ENCODE measurements at regions not wholly inside any gene's neighbourhood (a gene's known extent, or its start where the extent isn't known, plus 50 kb on each side); places are given as distances from the start of the nearest gene placed in this dataset.

DNA sequence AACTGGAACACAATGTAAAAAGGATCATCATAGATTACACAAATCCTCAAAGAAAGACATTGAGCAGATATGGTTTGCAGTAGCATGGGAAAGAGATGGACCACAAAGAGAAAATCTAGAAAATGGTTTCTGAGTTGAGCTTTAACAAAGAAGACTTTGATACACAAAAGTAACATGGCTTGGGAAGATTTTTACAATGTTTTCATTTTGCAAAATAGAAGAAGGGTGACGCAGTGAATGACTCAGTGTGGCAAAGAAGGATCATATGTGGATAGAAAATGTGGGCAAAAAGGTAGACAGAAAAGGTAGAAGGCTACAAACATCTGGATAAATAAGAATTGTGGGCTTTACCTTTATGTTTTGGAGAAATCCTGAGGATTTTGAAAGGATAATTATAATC is 1220.5 kb downstream of the PCDH17 start:
- TF ChIP-seq SIN3A (IDR thresholded peaks at IDR 0.05; ENCODE audit: borderline replicate concordance, insufficient read depth, low read length) = no peak
- TF ChIP-seq, protein P1, sequence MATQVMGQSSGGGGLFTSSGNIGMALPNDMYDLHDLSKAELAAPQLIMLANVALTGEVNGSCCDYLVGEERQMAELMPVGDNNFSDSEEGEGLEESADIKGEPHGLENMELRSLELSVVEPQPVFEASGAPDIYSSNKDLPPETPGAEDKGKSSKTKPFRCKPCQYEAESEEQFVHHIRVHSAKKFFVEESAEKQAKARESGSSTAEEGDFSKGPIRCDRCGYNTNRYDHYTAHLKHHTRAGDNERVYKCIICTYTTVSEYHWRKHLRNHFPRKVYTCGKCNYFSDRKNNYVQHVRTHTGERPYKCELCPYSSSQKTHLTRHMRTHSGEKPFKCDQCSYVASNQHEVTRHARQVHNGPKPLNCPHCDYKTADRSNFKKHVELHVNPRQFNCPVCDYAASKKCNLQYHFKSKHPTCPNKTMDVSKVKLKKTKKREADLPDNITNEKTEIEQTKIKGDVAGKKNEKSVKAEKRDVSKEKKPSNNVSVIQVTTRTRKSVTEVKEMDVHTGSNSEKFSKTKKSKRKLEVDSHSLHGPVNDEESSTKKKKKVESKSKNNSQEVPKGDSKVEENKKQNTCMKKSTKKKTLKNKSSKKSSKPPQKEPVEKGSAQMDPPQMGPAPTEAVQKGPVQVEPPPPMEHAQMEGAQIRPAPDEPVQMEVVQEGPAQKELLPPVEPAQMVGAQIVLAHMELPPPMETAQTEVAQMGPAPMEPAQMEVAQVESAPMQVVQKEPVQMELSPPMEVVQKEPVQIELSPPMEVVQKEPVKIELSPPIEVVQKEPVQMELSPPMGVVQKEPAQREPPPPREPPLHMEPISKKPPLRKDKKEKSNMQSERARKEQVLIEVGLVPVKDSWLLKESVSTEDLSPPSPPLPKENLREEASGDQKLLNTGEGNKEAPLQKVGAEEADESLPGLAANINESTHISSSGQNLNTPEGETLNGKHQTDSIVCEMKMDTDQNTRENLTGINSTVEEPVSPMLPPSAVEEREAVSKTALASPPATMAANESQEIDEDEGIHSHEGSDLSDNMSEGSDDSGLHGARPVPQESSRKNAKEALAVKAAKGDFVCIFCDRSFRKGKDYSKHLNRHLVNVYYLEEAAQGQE (IDR thresholded peaks at IDR 0.05; ENCODE audit: insufficient read depth in 1 of 2, low read depth in 2 of 2, low read length in 2 of 2) = no peak
- no peak for TF ChIP-seq POLR2AphosphoS5 (IDR thresholded peaks at IDR 0.05; ENCODE audit: low read depth, low read length)
- TF ChIP-seq TAF1 (IDR thresholded peaks at IDR 0.05; ENCODE audit: borderline replicate concordance, insufficient read depth, low read length) = no peak
- TF ChIP-seq FOXP2 (optimal IDR thresholded peaks at IDR 0.05; ENCODE audit: borderline replicate concordance, extremely low read depth, extremely low read length, insufficient read depth) = no peak
